ENCODE measurements at regions not wholly inside any gene's neighbourhood (a gene's known extent, or its start where the extent isn't known, plus 50 kb on each side); places are given as distances from the start of the nearest gene placed in this dataset.

- Mint-ChIP-seq H3K4me1 (peaks cover 8% of the 10 kb centered on the region; the same call in 2 of the 3 replicates), H3K27ac (no peak overlapping the region), H3K4me3 (no peak overlapping the region), H3K27me3 (ENCODE audit: insufficient read depth, low read depth, poor library complexity) (peaks cover 6% of the 10 kb centered on the region), H3K9me3 (no peaks in the 10 kb centered on the region), H3K36me3 (ENCODE audit: low read depth) (no peaks in the 10 kb centered on the region)
- Histone ChIP-seq H3K36me3 (ENCODE audit: insufficient read depth) (no peaks in the 10 kb centered on the region), H2AFZ (no peak overlapping the region), H3K9me2 (ENCODE audit: insufficient read depth) (peaks cover 6% of the 10 kb centered on the region; the same call in 1 of the 2 replicates), H4K20me1 (replicated peaks; ENCODE audit: insufficient read depth) (no peaks in the 10 kb centered on the region), H3K4me1 (ENCODE audit: insufficient read depth) (no peaks in the 10 kb centered on the region), H3F3A (replicated peaks; ENCODE audit: low read depth) (no peaks in the 10 kb centered on the region), H3K27me3 (ENCODE audit: insufficient read depth) (no peaks in the 10 kb centered on the region), H3K4me3 (no peak overlapping the region), H3K79me2 (replicated peaks; ENCODE audit: insufficient read depth) (no peaks in the 10 kb centered on the region), H3K27ac (ENCODE audit: low read depth) (no peak overlapping the region), H3K4me2 (no peak overlapping the region)
- ATAC-seq (no peak), DNase-seq (ENCODE audit: low spot score) (no peak)
- TF ChIP-seq CTCF (conservative IDR thresholded peaks at IDR 0.05; ENCODE audit: low read depth in 2 of 2) (no peak), EZH2 (IDR thresholded peaks at IDR 0.05; ENCODE audit: low read depth, unreplicated experiment) (no peak), ZNF331 (CRISPR knock-in tag; IDR thresholded peaks at IDR 0.05; ENCODE audit: low read depth) (no peak), CREB1 (CRISPR knock-in tag; IDR thresholded peaks at IDR 0.05; ENCODE audit: low read depth) (no peak), ETS1 (IDR thresholded peaks at IDR 0.05) (no peak), ZNF462 (CRISPR knock-in tag; IDR thresholded peaks at IDR 0.05) (no peak), STAT1 (IDR thresholded peaks at IDR 0.05; ENCODE audit: unreplicated experiment) (no peak), NANOG (IDR thresholded peaks at IDR 0.05; ENCODE audit: borderline replicate concordance) (no peak), JUNB (IDR thresholded peaks at IDR 0.05; ENCODE audit: unreplicated experiment) (no peak), ZNF114 (CRISPR knock-in tag; IDR thresholded peaks at IDR 0.05) (no peak), REST (IDR thresholded peaks at IDR 0.05; ENCODE audit: unreplicated experiment) (no peak), POLR2AphosphoS5 (IDR thresholded peaks at IDR 0.05; ENCODE audit: low read depth) (no peak)
Measured at GRCh38 chr1:228945885-228946284, 210.6 kb downstream of the RHOU start.

Measured in GM23338 (cell line).